ENCODE measurements at regions not wholly inside any gene's neighbourhood (a gene's known extent, or its start where the extent isn't known, plus 50 kb on each side); places are given as distances from the start of the nearest gene placed in this dataset.

- no peaks in the 10 kb centered on the region for H3K27me3 ChIP-seq (replicated peaks; ENCODE audit: control insufficient read depth, insufficient read depth, low read length)
- DNase-seq (ENCODE audit: extremely low read depth, insufficient read length), result no peak
- H3K4me3 ChIP-seq (replicated peaks; ENCODE audit: low read depth, low read length), result no peak overlapping the region
- TF ChIP-seq CTCF (IDR thresholded peaks at IDR 0.05; ENCODE audit: insufficient read depth, low read length, poor library complexity, severe bottlenecking), result no peak
- H3K36me3 ChIP-seq (ENCODE audit: control insufficient read depth, insufficient read depth, low read length), result no peaks in the 10 kb centered on the region
These were observed 75.6 kb upstream of the ZNF507 start for GRCh38 chr19:32269831-32270230.

GRCh38 chr19:32273483-32273882 lies 71.9 kb upstream of the ZNF507 start:
- H3K36me3 ChIP-seq (ENCODE audit: control insufficient read depth, insufficient read depth, low read length), result no peaks in the 10 kb centered on the region
- no peaks in the 10 kb centered on the region for H3K27me3 ChIP-seq (replicated peaks; ENCODE audit: control insufficient read depth, insufficient read depth, low read length)
- H3K4me3 ChIP-seq (replicated peaks; ENCODE audit: low read depth, low read length), result no peak overlapping the region
- DNase-seq (ENCODE audit: extremely low read depth, insufficient read length), result no peak
- TF ChIP-seq CTCF (IDR thresholded peaks at IDR 0.05; ENCODE audit: insufficient read depth, low read length, poor library complexity, severe bottlenecking), result no peak

- H3K4me3 ChIP-seq (replicated peaks; ENCODE audit: low read depth, low read length), result no peak overlapping the region
- H3K27me3 ChIP-seq (replicated peaks; ENCODE audit: control insufficient read depth, insufficient read depth, low read length), result no peaks in the 10 kb centered on the region
- no peak for TF ChIP-seq CTCF (IDR thresholded peaks at IDR 0.05; ENCODE audit: insufficient read depth, low read length, poor library complexity, severe bottlenecking)
- DNase-seq (ENCODE audit: extremely low read depth, insufficient read length), result no peak
- H3K36me3 ChIP-seq (ENCODE audit: control insufficient read depth, insufficient read depth, low read length), result no peaks in the 10 kb centered on the region
These were observed 58.3 kb upstream of the ZNF507 start for GRCh38 chr19:32287086-32287485.

- TF ChIP-seq CTCF (IDR thresholded peaks at IDR 0.05; ENCODE audit: insufficient read depth, low read length, poor library complexity, severe bottlenecking), result peak; percentile 32
- Histone ChIP-seq H3K4me3 (replicated peaks; ENCODE audit: low read depth, low read length) (no peak overlapping the region), H3K36me3 (ENCODE audit: control insufficient read depth, insufficient read depth, low read length) (no peaks in the 10 kb centered on the region), H3K27me3 (replicated peaks; ENCODE audit: control insufficient read depth, insufficient read depth, low read length) (no peaks in the 10 kb centered on the region)
- no peak for DNase-seq (ENCODE audit: extremely low read depth, insufficient read length)
These were observed 57.6 kb upstream of the ZNF507 start for GRCh38 chr19:32287811-32288227.

- DNase-seq (ENCODE audit: extremely low read depth, insufficient read length), result no peak
- H3K4me3 ChIP-seq (replicated peaks; ENCODE audit: low read depth, low read length), result no peak overlapping the region
- H3K36me3 ChIP-seq (ENCODE audit: control insufficient read depth, insufficient read depth, low read length), result no peaks in the 10 kb centered on the region
- H3K27me3 ChIP-seq (replicated peaks; ENCODE audit: control insufficient read depth, insufficient read depth, low read length), result no peaks in the 10 kb centered on the region
- no peak for TF ChIP-seq CTCF (IDR thresholded peaks at IDR 0.05; ENCODE audit: insufficient read depth, low read length, poor library complexity, severe bottlenecking)
These were observed 55.7 kb upstream of the ZNF507 start for GRCh38 chr19:32289566-32290210.

GRCh38 chr19:32291876-32292275 lies 53.5 kb upstream of the ZNF507 start:
- Histone ChIP-seq H3K4me3 (replicated peaks; ENCODE audit: low read depth, low read length) (no peak overlapping the region), H3K27me3 (replicated peaks; ENCODE audit: control insufficient read depth, insufficient read depth, low read length) (no peaks in the 10 kb centered on the region), H3K36me3 (ENCODE audit: control insufficient read depth, insufficient read depth, low read length) (no peaks in the 10 kb centered on the region)
- no peak for DNase-seq (ENCODE audit: extremely low read depth, insufficient read length)
- TF ChIP-seq CTCF (IDR thresholded peaks at IDR 0.05; ENCODE audit: insufficient read depth, low read length, poor library complexity, severe bottlenecking), result no peak
